Left lung (tissue), 4 donors: ENCODE measurements at regions not wholly inside any gene's neighbourhood (a gene's known extent, or its start where the extent isn't known, plus 50 kb on each side); places are given as distances from the start of the nearest gene placed in this dataset.
"Not testable (repeated sequence)": the region's sequence is repeated elsewhere in the genome, so short reads cannot be mapped to it uniquely, and the experiment has no call there.

Experiments used
- ATAC-seq: fragments of 200-7000 bp; cut with Tn5 transposase; one replicate; pipeline ENCODE4 v1.9.1; 2020; ENCODE audit warnings: moderate library complexity
- DNase-seq, 4 donors: peaks; one replicate each; pipeline ENCODE4 v3.0.0-alpha.2; 2013 to 2020
- H3K27ac ChIP-seq, 2 donors: fragments of 200-600 bp; sonication (generic) in 1 of 2; one replicate each; pipeline versions ENCODE4 v1.5.0 to v1.8.0; 2020 to 2021
- H3K27me3 ChIP-seq, 2 donors: fragments of 200-600 bp; sonication (generic) in 1 of 2; one replicate each; pipeline versions ENCODE4 v1.5.0 to v1.8.0; 2020 to 2021
- H3K36me3 ChIP-seq, 2 donors: fragments of 200-600 bp; sonication (generic) in 1 of 2; one replicate each; pipeline versions ENCODE4 v1.5.0 to v1.8.0; 2020 to 2021
- H3K4me1 ChIP-seq, 2 donors: fragments of 200-600 bp; one replicate each; pipeline ENCODE4 v1.8.0; 2021
- H3K4me3 ChIP-seq, 2 donors: fragments of 200-600 bp; sonication (generic) in 1 of 2; one replicate each; pipeline versions ENCODE4 v1.5.0 to v1.8.0; 2020 to 2021; ENCODE audit warnings: mild to moderate bottlenecking in 1 of 2
- H3K9me3 ChIP-seq, 2 donors: fragments of 200-600 bp; sonication (generic) in 1 of 2; one replicate each; pipeline versions ENCODE4 v1.5.0 to v1.8.0; 2020 to 2021
- intact Hi-C, 2 donors: fragments of 100-400 bp; cut with DNase I; formaldehyde crosslinking; loops; one replicate each; pipeline versions ENCODE4 v1.11.2 to v1.14.2; 2022
- donor health status: DM: no; HTN: yes; CAD: no.
- donor health status: DM: no; HTN: no; CAD: no.

- H3K4me1 ChIP-seq, H3K4me3 ChIP-seq, intact Hi-C loops, ATAC-seq, H3K27ac ChIP-seq, H3K9me3 ChIP-seq, H3K36me3 ChIP-seq, H3K27me3 ChIP-seq: not testable (repeated sequence)
- DNase-seq: peak in 1 of 4 donors; percentile 0
Measured at GRCh38 chr21:8549598-8549997, 1971.8 kb upstream of the TPTE start.

- H3K36me3 ChIP-seq, H3K4me3 ChIP-seq, H3K27ac ChIP-seq, DNase-seq, H3K27me3 ChIP-seq, H3K4me1 ChIP-seq, H3K9me3 ChIP-seq, intact Hi-C loops, ATAC-seq: not testable (repeated sequence)
Measured at GRCh38 chr21:8554368-8554767, 1967.0 kb upstream of the TPTE start.

GRCh38 chr21:8594937-8595336 is 1926.4 kb upstream of the TPTE start:
- DNase-seq: peak in 1 of 4 donors; percentile 32
- H3K4me1 ChIP-seq, ATAC-seq, H3K27ac ChIP-seq, H3K27me3 ChIP-seq, H3K36me3 ChIP-seq, H3K4me3 ChIP-seq, intact Hi-C loops, H3K9me3 ChIP-seq: not testable (repeated sequence)

DNA sequence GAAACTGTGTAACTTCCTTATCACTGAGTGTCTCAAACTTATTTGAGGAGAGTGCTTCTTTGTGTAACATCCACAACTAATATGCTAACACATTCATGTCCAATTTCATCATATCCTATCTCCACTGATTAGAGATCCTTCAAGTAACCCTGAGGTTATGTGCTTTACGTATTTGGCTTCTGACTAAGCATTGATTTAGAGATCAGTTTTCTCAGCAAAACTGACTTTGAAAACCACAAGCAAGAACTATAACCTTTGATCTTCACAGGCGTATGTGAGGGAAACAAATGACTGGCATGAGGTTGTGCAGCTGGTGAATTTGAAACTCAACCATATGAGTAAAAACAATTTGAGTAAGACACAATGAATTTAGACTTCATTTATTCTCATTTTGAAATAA is 1897.3 kb upstream of the TPTE start:
- H3K4me1 ChIP-seq, DNase-seq, H3K36me3 ChIP-seq, H3K4me3 ChIP-seq, intact Hi-C loops, H3K9me3 ChIP-seq, ATAC-seq, H3K27me3 ChIP-seq, H3K27ac ChIP-seq: not testable (repeated sequence)
